Omental fat pad (tissue), 3 donors: ENCODE measurements at regions not wholly inside any gene's neighbourhood (a gene's known extent, or its start where the extent isn't known, plus 50 kb on each side); places are given as distances from the start of the nearest gene placed in this dataset.

Source experiments
- ATAC-seq: fragments of 150-250 bp; one replicate; pipeline ENCODE4 v1.9.1; 2016; ENCODE audit warnings: mild to moderate bottlenecking, moderate library complexity; ENCODE audit not compliant: low FRiP score
- DNase-seq: peaks from one replicate; pipeline ENCODE4 v3.0.0-alpha.2; 2019; ENCODE audit warnings: low spot score
- TF ChIP-seq, protein P1 (sequence below), 3 donors: fragments of 450-650 bp; IDR thresholded peaks; one replicate each; pipeline ENCODE4 v1.5.1; 2016 to 2017; ENCODE audit warnings: antibody characterized with exemption in 3 of 3, mild to moderate bottlenecking in 3 of 3, moderate library complexity in 2 of 3

DNA sequence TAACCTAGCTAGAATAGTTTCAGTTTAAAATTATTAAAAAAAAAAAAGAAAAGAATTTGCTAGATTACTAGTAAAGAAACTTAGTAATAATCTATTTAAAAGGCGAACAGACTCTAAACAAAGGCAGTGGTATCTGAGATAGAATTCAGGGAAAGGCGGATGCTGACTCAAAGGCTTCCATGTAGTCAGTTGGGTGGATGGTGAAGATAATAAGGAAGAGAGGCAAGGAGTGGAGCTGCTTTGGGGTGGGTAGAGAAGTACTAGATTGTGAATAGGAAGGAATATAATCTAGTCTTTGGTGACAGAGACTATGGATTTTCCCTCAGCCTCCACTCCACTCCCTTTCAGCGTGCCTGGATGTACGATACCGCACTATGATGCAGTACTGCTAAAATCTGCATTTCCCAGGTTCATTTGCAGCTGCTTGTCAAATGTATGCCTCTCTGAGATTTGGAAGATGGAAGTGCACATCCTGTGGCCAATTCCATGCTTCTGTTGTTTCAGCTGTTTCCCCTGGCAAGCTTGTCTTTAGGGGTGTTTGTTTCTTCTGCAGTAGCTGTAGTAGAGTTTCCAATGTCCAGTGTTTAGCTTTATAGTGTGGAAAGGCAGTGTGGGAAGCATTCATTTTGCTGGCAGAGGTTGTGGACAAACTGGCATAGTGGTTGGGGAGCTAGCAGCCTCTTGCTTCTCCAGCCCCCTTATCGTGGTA lies 184.6 kb upstream of the NRIP1 start:
- DNase-seq, result no peak
- ATAC-seq, result no peak
- TF ChIP-seq, protein P1, sequence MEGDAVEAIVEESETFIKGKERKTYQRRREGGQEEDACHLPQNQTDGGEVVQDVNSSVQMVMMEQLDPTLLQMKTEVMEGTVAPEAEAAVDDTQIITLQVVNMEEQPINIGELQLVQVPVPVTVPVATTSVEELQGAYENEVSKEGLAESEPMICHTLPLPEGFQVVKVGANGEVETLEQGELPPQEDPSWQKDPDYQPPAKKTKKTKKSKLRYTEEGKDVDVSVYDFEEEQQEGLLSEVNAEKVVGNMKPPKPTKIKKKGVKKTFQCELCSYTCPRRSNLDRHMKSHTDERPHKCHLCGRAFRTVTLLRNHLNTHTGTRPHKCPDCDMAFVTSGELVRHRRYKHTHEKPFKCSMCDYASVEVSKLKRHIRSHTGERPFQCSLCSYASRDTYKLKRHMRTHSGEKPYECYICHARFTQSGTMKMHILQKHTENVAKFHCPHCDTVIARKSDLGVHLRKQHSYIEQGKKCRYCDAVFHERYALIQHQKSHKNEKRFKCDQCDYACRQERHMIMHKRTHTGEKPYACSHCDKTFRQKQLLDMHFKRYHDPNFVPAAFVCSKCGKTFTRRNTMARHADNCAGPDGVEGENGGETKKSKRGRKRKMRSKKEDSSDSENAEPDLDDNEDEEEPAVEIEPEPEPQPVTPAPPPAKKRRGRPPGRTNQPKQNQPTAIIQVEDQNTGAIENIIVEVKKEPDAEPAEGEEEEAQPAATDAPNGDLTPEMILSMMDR (IDR thresholded peaks at IDR 0.05), result no peak

GRCh38 chr21:15250384-15250783 lies 185.6 kb upstream of the NRIP1 start:
- ATAC-seq (no peak), DNase-seq (no peak)
- TF ChIP-seq, protein P1 (IDR thresholded peaks at IDR 0.05), result no peak

DNA sequence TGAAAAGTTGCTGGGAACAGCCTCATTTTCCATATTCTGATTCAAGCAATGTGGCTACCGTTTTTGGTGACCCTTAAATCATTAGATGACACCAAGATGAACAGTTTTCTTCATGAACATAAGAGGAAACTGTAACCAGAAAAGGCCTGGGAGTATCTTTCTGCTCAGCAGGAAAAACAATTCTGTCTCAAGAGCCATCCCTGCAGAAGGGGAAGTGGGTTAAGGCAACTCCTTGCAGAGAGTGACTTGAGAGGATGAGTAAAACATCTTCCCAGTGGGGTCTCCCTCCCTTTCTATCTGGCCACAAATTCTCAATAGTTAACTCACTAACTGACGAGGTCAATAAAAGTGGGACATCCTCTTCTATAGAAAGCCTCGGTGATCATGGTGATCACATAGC lies 187.6 kb upstream of the NRIP1 start:
- DNase-seq, result no peak
- TF ChIP-seq, protein P1 (IDR thresholded peaks at IDR 0.05), result no peak
- no peak for ATAC-seq

GRCh38 chr21:15254111-15254510 lies 189.3 kb upstream of the NRIP1 start:
- TF ChIP-seq, protein P1 (IDR thresholded peaks at IDR 0.05), result no peak
- no peak for DNase-seq
- no peak for ATAC-seq

DNA sequence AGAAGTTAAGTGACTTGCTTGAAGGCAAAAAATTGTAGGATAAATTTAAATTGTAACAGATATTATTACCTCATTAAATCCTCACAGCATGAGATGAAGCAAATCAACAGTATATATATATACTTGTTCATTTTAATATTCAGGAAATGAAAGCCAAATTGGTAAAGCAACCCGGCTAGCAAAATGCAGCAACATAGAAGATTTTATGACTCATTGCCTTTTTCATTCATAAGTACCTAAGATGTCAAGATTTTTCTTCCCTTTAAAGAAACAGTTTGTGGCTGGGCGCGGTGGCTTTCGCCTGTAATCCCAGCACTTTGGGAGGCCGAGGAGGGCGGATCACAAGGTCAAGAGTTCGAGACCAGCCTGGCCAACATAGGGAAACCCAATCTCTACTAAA lies 190.5 kb upstream of the NRIP1 start:
- DNase-seq (no peak), ATAC-seq (no peak)
- TF ChIP-seq, protein P1 (IDR thresholded peaks at IDR 0.05), result no peak

DNA sequence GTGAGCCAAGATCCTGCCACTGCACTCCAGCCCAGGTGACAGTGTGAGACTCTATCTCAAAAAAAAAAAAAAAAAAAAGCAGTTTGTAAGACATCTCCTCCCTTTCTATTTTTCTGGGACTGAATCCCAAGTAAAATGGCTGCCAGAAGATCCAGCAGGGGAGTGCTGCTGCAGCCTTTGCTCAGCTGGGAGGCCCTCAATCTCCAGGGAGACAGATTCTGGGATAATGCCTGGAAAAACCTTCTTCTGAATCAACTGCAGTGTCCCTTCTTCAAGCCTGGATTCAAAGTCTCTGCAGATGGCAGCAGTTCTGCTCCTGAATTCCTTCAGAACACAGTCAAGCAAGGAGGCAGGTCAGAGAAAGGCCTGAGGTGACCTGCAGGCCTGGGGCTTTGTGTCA lies 191.0 kb upstream of the NRIP1 start:
- TF ChIP-seq, protein P1 (IDR thresholded peaks at IDR 0.05), result no peak
- no peak for DNase-seq
- no peak for ATAC-seq

- no peak for DNase-seq
- ATAC-seq, result no peak
- TF ChIP-seq, protein P1 (IDR thresholded peaks at IDR 0.05), result no peak
These were observed 192.2 kb upstream of the NRIP1 start for GRCh38 chr21:15256996-15257395.
